GM19463 (cell line): ENCODE measurements at regions not wholly inside any gene's neighbourhood (a gene's known extent, or its start where the extent isn't known, plus 50 kb on each side); places are given as distances from the start of the nearest gene placed in this dataset.

Experiments
- ATAC-seq: cut with Tn5 transposase; IDR thresholded peaks from one replicate; pipeline ENCODE4 v1.9.1; 2021; ENCODE audit warnings: mild to moderate bottlenecking, moderate library complexity; ENCODE audit not compliant: unreplicated experiment

GRCh38 chr15:96878129-96878528 lies 547.6 kb downstream of the NR2F2 start:
- no peak for ATAC-seq

- no peak for ATAC-seq
These were observed 551.7 kb downstream of the NR2F2 start for GRCh38 chr15:96882121-96882772.

GRCh38 chr15:96887730-96888129 lies 557.2 kb downstream of the NR2F2 start:
- ATAC-seq = no peak

- no peak for ATAC-seq
These were observed 558.3 kb downstream of the NR2F2 start for GRCh38 chr15:96888764-96889163.

- no peak for ATAC-seq
These were observed 559.4 kb downstream of the NR2F2 start for GRCh38 chr15:96889734-96890480.

GRCh38 chr15:96891046-96891445 lies 560.5 kb downstream of the NR2F2 start:
- ATAC-seq = no peak

GRCh38 chr15:96893159-96893906 lies 562.8 kb downstream of the NR2F2 start:
- no peak for ATAC-seq

GRCh38 chr15:96894659-96895058 lies 564.2 kb downstream of the NR2F2 start:
- no peak for ATAC-seq

- ATAC-seq = no peak
These were observed 566.3 kb downstream of the NR2F2 start for GRCh38 chr15:96896766-96897165.

GRCh38 chr15:96914081-96914480 lies 583.6 kb downstream of the NR2F2 start:
- ATAC-seq = no peak

- ATAC-seq = no peak
These were observed 586.2 kb downstream of the NR2F2 start for GRCh38 chr15:96916750-96917149.

GRCh38 chr15:96924570-96924969 lies 594.1 kb downstream of the NR2F2 start:
- ATAC-seq = no peak

- no peak for ATAC-seq
These were observed 617.1 kb downstream of the NR2F2 start for GRCh38 chr15:96947296-96948229.

- ATAC-seq = no peak
These were observed 618.5 kb downstream of the NR2F2 start for GRCh38 chr15:96948981-96949380.

GRCh38 chr15:96958721-96959120 lies 628.2 kb downstream of the NR2F2 start:
- no peak for ATAC-seq

- ATAC-seq = no peak
These were observed 629.0 kb downstream of the NR2F2 start for GRCh38 chr15:96959501-96959900.

GRCh38 chr15:96960711-96961480 lies 630.4 kb downstream of the NR2F2 start:
- no peak for ATAC-seq

GRCh38 chr15:96966554-96966953 lies 636.1 kb downstream of the NR2F2 start:
- no peak for ATAC-seq

GRCh38 chr15:96969732-96970710 lies 639.5 kb downstream of the NR2F2 start:
- ATAC-seq = no peak
